ENCODE measurements at regions not wholly inside any gene's neighbourhood (a gene's known extent, or its start where the extent isn't known, plus 50 kb on each side); places are given as distances from the start of the nearest gene placed in this dataset.

DNA sequence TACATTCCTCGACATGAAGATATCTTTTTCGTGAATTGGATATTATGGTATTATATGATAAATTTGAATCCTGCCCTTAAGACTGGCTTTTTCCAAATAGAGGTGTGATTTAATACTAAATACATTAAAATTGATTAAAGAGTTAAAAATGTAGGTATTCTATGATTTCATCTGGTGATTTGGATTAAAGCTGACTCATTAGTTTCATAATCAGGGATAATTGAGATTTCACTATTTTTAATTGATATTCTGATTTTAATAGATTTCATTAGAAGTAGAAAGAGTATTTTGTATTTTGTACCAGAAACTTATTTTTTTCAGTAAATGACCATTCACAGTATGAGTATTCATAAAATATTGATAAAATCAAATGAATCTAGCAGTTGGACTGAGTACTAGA is 524.1 kb downstream of the PLCL1 start:
- Mint-ChIP-seq H3K36me3 (no peaks in the 10 kb centered on the region), H3K4me1 (peaks cover 12 to 28% of the 10 kb centered on the region in 2 donors), H3K9me3 (no peaks in the 10 kb centered on the region), H3K27ac (no peak overlapping the region), H3K27me3 (ENCODE audit: low read depth in 3 of 3) (peaks cover 3 to 10% (median 9%) of the 10 kb centered on the region in 3 donors), H3K4me3 (no peak overlapping the region)
- DNase-seq, result no peak

GRCh38 chr2:198327526-198327925 is 523.1 kb downstream of the PLCL1 start:
- no peak for DNase-seq
- no peaks in the 10 kb centered on the region for H3K36me3 Mint-ChIP-seq
- H3K27me3 Mint-ChIP-seq (ENCODE audit: low read depth in 3 of 3), result peaks cover 3 to 10% (median 9%) of the 10 kb centered on the region in 3 donors
- H3K4me3 Mint-ChIP-seq, result no peak overlapping the region
- H3K4me1 Mint-ChIP-seq, result peaks cover 12 to 28% of the 10 kb centered on the region in 2 donors
- no peaks in the 10 kb centered on the region for H3K9me3 Mint-ChIP-seq
- no peak overlapping the region for H3K27ac Mint-ChIP-seq

DNA sequence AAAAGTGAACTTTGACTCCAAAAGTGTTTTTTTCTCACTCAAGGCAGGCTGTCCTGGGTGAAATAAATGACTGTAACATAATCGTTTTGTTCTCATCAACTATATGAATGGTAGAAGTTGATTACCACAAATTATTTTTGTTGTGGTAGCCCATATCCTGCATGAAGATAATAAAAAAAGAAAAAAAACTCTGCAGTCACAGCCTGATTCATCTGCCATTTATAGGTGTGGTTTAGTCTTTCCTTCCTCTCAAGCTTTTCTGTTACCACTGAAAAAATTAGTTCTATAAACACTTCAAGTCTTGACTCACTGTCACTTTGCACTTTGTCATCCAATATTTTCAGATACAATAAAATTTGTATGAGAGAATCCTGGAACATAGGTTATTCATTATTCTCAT is 522.0 kb downstream of the PLCL1 start:
- H3K4me1 Mint-ChIP-seq, result peaks cover 12 to 28% of the 10 kb centered on the region in 2 donors
- H3K36me3 Mint-ChIP-seq, result no peaks in the 10 kb centered on the region
- no peaks in the 10 kb centered on the region for H3K9me3 Mint-ChIP-seq
- H3K4me3 Mint-ChIP-seq, result peak overlapping the region in 2 of 5 donors; percentile 36 to 61
- peak; percentile 13 to 33 (median 14) for DNase-seq
- peaks cover 3 to 10% (median 9%) of the 10 kb centered on the region in 3 donors for H3K27me3 Mint-ChIP-seq (ENCODE audit: low read depth in 3 of 3)
- H3K27ac Mint-ChIP-seq, result no peak overlapping the region

DNA sequence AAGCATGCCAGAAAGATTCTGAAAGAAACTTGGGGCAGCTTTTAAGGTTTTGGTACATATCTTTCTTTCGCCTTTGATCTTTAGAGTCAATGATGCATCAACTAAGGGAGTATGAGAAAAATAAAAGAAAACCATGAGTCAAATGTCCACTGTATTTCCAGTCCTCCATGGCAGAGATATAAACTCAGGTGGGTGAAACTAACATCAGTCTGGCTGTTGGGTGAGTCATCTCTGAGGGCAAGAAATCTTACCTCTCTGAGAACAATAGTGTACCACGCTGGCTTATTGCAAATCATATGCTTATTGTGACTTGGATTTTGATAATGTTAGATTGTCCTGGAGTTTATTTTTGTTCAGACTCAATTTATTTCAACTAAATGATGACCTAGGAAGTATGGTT is 521.0 kb downstream of the PLCL1 start:
- Mint-ChIP-seq H3K36me3 (no peaks in the 10 kb centered on the region), H3K4me3 (no peak overlapping the region), H3K9me3 (no peaks in the 10 kb centered on the region), H3K27me3 (ENCODE audit: low read depth in 3 of 3) (peaks cover 3 to 10% (median 10%) of the 10 kb centered on the region in 3 donors), H3K4me1 (peaks cover 12 to 28% of the 10 kb centered on the region in 2 donors), H3K27ac (no peak overlapping the region)
- no peak for DNase-seq

GRCh38 chr2:198324071-198324470 is 519.7 kb downstream of the PLCL1 start:
- no peak for DNase-seq
- Mint-ChIP-seq H3K9me3 (no peaks in the 10 kb centered on the region), H3K27me3 (ENCODE audit: low read depth in 3 of 3) (peaks cover 0 to 16% (median 5%) of the 10 kb centered on the region in 3 donors), H3K4me3 (no peak overlapping the region), H3K36me3 (no peaks in the 10 kb centered on the region), H3K27ac (no peak overlapping the region), H3K4me1 (peaks cover 12 to 28% of the 10 kb centered on the region in 2 donors)

DNA sequence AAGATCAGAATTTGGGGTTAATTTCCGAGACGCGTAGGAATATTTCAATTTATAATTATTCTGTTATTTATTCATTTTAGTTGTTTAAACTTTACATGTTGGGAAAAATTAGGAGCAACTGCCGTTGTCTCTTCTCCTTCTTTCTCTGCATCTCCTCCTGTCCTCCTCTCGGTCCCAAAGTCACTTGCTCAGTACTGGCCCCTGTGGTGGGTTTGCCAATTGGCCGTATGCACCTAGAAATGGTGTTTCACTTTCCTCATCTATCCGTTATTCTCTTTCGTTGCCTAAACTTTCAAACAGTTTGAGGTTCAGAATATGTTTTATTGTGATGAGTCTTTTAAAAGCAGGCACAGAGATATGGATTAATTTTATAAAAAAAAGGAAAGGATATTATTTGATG is 517.9 kb downstream of the PLCL1 start:
- H3K9me3 Mint-ChIP-seq, result no peaks in the 10 kb centered on the region
- H3K4me1 Mint-ChIP-seq, result peaks cover 10 to 24% of the 10 kb centered on the region in 2 donors
- H3K36me3 Mint-ChIP-seq, result no peaks in the 10 kb centered on the region
- H3K27ac Mint-ChIP-seq, result no peak overlapping the region
- no peak overlapping the region for H3K4me3 Mint-ChIP-seq
- DNase-seq, result no peak
- peaks cover 0 to 16% (median 7%) of the 10 kb centered on the region in 3 donors for H3K27me3 Mint-ChIP-seq (ENCODE audit: low read depth in 3 of 3)

- Mint-ChIP-seq H3K27ac (no peak overlapping the region), H3K4me1 (peaks cover 7 to 17% of the 10 kb centered on the region in 2 donors), H3K27me3 (ENCODE audit: low read depth in 3 of 3) (peaks cover 0 to 16% (median 11%) of the 10 kb centered on the region in 3 donors), H3K9me3 (no peaks in the 10 kb centered on the region), H3K4me3 (no peak overlapping the region), H3K36me3 (no peaks in the 10 kb centered on the region)
- no peak for DNase-seq
These were observed 517.2 kb downstream of the PLCL1 start for GRCh38 chr2:198321522-198322088.

GRCh38 chr2:198316852-198317396 is 512.5 kb downstream of the PLCL1 start:
- H3K4me3 Mint-ChIP-seq, result no peak overlapping the region
- H3K27ac Mint-ChIP-seq, result no peak overlapping the region
- DNase-seq, result no peak
- H3K9me3 Mint-ChIP-seq, result no peaks in the 10 kb centered on the region
- no peaks in the 10 kb centered on the region for H3K4me1 Mint-ChIP-seq
- H3K36me3 Mint-ChIP-seq, result no peaks in the 10 kb centered on the region
- peaks cover 0 to 23% (median 14%) of the 10 kb centered on the region in 3 donors for H3K27me3 Mint-ChIP-seq (ENCODE audit: low read depth in 3 of 3)

DNA sequence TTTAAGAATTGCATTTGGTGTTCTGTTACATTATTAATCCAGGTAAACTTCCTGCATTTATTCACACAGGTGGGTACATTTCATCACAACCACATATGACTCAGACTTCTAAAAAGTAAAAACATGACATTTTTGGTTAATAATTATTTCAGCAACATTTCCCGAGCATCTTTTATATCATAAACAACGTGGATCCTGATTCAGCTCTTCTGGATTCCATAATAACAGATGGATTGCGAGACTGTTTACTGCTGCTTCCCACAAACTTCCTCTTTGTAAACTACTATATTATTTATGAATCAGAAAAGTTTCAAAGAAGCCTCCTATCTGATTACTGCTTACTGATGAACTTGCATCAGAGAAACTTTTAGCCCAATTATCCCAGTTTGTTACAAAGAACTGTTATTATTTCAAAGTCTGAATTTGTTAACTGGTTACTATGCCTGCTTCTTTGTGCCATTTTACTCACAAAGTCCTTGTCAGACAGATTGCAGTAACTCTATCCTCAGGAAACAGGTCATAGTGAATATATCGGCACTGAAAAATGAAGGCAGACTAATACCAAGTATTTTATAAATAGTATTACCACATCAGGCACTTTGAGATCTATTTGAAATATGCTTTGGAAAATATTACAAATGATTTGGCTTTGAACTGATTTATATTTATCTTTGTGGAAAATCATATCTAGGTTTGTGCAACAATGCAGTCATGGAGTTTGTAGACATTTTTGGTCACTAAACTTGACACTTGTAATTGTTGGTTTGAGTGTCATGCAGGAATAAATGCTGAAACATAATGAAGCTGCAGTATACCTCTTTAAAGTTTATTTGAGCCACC is 511.6 kb downstream of the PLCL1 start:
- no peak overlapping the region for H3K27ac Mint-ChIP-seq
- DNase-seq, result no peak
- no peaks in the 10 kb centered on the region for H3K4me1 Mint-ChIP-seq
- H3K9me3 Mint-ChIP-seq, result no peaks in the 10 kb centered on the region
- peaks cover 0 to 21% (median 12%) of the 10 kb centered on the region in 3 donors for H3K27me3 Mint-ChIP-seq (ENCODE audit: low read depth in 3 of 3)
- H3K4me3 Mint-ChIP-seq, result no peak overlapping the region
- H3K36me3 Mint-ChIP-seq, result no peaks in the 10 kb centered on the region

GRCh38 chr2:198314559-198315153 is 510.3 kb downstream of the PLCL1 start:
- H3K4me3 Mint-ChIP-seq, result no peak overlapping the region
- H3K9me3 Mint-ChIP-seq, result no peaks in the 10 kb centered on the region
- H3K27me3 Mint-ChIP-seq (ENCODE audit: low read depth in 3 of 3), result peaks cover 0 to 21% (median 8%) of the 10 kb centered on the region in 3 donors
- peak in 1 of 3 donors; percentile 31 for DNase-seq
- no peaks in the 10 kb centered on the region for H3K36me3 Mint-ChIP-seq
- no peak overlapping the region for H3K27ac Mint-ChIP-seq
- H3K4me1 Mint-ChIP-seq, result no peaks in the 10 kb centered on the region

DNA sequence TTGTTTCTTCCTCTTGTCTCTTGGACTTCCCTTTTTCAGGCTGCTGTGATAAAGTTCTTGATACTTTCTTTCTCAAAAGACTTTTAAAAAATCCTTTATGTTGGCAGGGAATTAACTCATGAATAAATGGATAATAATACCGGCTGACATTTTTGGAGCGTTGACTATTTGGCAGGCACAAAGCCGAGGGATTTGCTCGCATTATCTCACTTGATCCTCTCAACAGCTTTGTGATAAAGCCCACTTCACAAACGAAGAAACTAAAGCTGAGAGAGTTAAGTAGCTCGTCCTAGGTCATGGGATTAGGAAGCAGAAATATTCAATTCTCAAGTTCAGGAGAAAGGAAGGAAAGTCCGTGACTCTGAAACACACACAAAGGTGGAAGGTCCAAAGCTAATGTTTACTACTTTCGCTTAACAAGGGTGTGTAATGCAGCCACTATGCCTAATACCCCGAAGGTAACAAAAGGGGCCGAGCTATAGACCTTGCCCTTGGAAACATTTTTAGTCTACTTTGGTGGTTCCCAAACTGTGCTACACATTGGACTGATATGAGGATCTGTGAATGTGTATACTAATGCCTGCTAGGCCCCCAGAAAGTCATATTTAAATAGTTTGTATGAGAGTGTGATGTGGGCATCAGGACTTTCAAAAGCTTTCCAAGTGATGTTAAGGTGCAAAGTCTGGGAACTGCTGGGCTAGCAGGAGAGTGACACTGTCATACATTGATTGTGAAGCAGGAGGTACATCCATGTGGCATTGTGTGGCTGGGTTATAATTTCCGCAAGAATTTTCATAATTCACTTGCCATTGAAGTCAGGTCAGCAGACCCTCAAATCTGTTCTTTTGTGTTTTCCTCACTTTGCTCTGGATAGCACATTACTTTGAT is 508.4 kb downstream of the PLCL1 start:
- DNase-seq, result no peak
- no peaks in the 10 kb centered on the region for H3K36me3 Mint-ChIP-seq
- H3K27me3 Mint-ChIP-seq (ENCODE audit: low read depth in 3 of 3), result peaks cover 0 to 21% (median 6%) of the 10 kb centered on the region in 3 donors
- no peaks in the 10 kb centered on the region for H3K9me3 Mint-ChIP-seq
- H3K4me1 Mint-ChIP-seq, result no peaks in the 10 kb centered on the region
- no peak overlapping the region for H3K4me3 Mint-ChIP-seq
- no peak overlapping the region for H3K27ac Mint-ChIP-seq

- Mint-ChIP-seq H3K36me3 (no peaks in the 10 kb centered on the region), H3K27me3 (ENCODE audit: low read depth in 3 of 3) (peaks cover 5 to 16% (median 8%) of the 10 kb centered on the region in 3 donors), H3K4me1 (no peaks in the 10 kb centered on the region), H3K4me3 (no peak overlapping the region), H3K27ac (no peak overlapping the region), H3K9me3 (no peaks in the 10 kb centered on the region)
- no peak for DNase-seq
These were observed 506.6 kb downstream of the PLCL1 start for GRCh38 chr2:198311020-198311419.

DNA sequence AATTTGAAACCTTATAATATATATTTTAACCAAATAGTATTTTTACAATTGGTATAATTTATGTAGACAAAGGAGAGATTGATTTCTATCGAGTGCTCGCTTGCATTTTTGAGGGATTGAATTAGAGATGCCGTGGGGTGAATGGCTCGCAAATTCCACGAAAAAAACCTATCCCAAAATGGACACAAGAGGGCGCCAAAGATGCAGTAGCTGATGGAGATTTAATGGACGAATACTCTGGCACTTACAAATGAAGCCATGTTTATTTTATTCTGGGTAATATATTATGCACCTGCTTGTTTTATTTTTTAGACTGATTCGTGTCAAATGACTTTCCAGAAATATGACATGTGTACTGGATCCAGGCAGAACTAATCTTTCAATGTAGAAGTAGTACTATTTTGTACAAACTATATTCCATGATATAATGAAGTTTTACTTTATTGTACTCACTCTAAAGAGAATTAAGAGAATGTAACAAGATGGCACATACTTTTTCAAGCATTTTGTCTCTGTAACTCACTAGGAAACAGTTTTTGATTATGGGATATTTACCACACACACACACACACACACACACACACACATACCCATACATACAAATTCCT is 505.4 kb downstream of the PLCL1 start:
- DNase-seq, result peak; percentile 26 to 51 (median 34)
- no peaks in the 10 kb centered on the region for H3K9me3 Mint-ChIP-seq
- no peaks in the 10 kb centered on the region for H3K4me1 Mint-ChIP-seq
- H3K27ac Mint-ChIP-seq, result no peak overlapping the region
- H3K27me3 Mint-ChIP-seq (ENCODE audit: low read depth in 3 of 3), result peaks cover 5 to 14% (median 8%) of the 10 kb centered on the region in 3 donors
- H3K36me3 Mint-ChIP-seq, result no peaks in the 10 kb centered on the region
- H3K4me3 Mint-ChIP-seq, result no peak overlapping the region

Measured in immature natural killer cell (primary cell).